ENCODE measurements at regions not wholly inside any gene's neighbourhood (a gene's known extent, or its start where the extent isn't known, plus 50 kb on each side); places are given as distances from the start of the nearest gene placed in this dataset.

DNA sequence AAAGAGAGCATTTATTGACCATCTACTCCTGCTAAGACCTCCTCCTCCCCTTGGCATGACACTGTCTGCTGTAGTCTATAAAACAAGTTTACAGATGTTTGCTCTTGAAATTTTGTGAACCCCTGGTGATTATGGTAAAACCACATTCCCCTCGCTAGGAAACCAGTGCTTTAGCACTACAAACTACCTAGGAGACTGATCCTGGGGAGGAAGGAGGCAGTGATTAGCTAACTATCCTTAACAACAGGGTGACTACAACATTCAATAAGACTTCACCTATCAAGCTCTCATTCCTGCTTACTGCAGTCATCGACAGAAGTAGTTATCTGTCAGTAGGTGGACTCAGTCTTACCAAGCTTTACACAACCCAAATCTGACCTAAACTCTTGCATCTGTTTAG lies 371.3 kb downstream of the TUSC7 start:
- TF ChIP-seq, protein P1, sequence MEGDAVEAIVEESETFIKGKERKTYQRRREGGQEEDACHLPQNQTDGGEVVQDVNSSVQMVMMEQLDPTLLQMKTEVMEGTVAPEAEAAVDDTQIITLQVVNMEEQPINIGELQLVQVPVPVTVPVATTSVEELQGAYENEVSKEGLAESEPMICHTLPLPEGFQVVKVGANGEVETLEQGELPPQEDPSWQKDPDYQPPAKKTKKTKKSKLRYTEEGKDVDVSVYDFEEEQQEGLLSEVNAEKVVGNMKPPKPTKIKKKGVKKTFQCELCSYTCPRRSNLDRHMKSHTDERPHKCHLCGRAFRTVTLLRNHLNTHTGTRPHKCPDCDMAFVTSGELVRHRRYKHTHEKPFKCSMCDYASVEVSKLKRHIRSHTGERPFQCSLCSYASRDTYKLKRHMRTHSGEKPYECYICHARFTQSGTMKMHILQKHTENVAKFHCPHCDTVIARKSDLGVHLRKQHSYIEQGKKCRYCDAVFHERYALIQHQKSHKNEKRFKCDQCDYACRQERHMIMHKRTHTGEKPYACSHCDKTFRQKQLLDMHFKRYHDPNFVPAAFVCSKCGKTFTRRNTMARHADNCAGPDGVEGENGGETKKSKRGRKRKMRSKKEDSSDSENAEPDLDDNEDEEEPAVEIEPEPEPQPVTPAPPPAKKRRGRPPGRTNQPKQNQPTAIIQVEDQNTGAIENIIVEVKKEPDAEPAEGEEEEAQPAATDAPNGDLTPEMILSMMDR (IDR thresholded peaks at IDR 0.05; ENCODE audit: low read length): no peak
- no peak for TF ChIP-seq EZH2 (optimal IDR thresholded peaks at IDR 0.05; ENCODE audit: low read depth, low read length)

Data from MM.1S (cell line).